ENCODE measurements at regions not wholly inside any gene's neighbourhood (a gene's known extent, or its start where the extent isn't known, plus 50 kb on each side); places are given as distances from the start of the nearest gene placed in this dataset.

DNA sequence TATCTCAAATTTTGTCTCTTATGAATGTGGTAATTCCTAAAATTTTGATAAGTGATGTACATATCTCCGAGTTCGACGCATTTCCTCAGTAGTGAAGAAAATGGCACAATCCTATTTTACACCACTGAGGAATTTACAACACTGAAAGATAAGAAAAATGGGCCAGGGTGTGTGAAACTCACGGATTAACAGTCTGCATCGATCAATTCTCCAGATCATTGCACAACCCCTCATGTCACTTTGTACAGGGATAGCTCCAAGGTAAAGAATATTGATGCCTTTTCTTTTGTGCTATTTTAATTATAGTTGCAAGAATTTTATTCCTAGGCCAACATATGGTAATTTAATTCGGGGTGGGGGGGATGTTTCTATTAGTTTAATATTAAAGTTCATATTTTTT lies 268.7 kb upstream of the VCX3A start:
- no peak for DNase-seq (ENCODE audit: low read depth)
- no peak overlapping the region for H3K4me3 ChIP-seq (ENCODE audit: low read depth, low read length)
- TF ChIP-seq, protein P1, sequence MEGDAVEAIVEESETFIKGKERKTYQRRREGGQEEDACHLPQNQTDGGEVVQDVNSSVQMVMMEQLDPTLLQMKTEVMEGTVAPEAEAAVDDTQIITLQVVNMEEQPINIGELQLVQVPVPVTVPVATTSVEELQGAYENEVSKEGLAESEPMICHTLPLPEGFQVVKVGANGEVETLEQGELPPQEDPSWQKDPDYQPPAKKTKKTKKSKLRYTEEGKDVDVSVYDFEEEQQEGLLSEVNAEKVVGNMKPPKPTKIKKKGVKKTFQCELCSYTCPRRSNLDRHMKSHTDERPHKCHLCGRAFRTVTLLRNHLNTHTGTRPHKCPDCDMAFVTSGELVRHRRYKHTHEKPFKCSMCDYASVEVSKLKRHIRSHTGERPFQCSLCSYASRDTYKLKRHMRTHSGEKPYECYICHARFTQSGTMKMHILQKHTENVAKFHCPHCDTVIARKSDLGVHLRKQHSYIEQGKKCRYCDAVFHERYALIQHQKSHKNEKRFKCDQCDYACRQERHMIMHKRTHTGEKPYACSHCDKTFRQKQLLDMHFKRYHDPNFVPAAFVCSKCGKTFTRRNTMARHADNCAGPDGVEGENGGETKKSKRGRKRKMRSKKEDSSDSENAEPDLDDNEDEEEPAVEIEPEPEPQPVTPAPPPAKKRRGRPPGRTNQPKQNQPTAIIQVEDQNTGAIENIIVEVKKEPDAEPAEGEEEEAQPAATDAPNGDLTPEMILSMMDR (IDR thresholded peaks at IDR 0.05; ENCODE audit: control insufficient read depth, extremely low read depth, insufficient read depth) = no peak

DNA sequence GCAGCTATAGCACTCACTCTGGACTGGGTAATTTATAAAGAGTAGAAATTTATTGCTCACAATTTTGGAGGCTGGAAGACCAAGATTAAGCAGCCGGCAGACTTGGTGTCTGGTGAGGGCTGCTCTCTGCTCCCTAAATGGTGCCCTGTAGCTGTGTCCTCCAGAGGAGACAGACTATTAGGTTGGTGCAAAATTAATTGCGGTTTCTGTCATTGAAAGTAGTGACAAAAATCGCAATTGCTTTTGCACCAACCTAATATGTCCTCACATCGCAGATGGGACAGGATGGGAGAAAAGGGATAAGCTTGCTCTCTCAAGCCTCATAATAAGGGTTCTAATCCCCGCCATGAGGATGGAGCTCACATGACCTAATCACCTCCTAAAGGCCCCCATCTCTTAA lies 258.1 kb upstream of the VCX3A start:
- TF ChIP-seq, protein P1 (IDR thresholded peaks at IDR 0.05; ENCODE audit: control insufficient read depth, extremely low read depth, insufficient read depth) = no peak
- no peak for DNase-seq (ENCODE audit: low read depth)
- no peak overlapping the region for H3K4me3 ChIP-seq (ENCODE audit: low read depth, low read length)

DNA sequence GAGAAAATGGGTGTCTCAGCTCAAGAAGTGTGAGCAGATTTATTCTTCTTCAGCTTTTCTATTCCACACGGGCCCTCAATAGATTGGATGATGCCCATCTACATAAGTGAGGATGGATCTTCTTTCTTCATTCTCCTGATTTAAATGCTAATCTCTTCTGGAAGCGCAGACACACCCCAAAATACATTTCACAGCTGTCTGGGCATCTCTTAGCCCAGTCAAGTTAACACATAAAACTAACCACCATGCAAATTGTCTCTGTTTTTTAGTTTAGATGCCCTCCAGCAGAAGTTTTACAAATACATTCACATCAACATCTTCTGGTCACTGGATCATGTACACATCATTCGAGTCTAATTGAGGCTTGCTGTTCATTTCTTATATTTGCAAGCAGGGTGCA lies 249.0 kb upstream of the VCX3A start:
- DNase-seq (ENCODE audit: low read depth) = no peak
- TF ChIP-seq, protein P1 (IDR thresholded peaks at IDR 0.05; ENCODE audit: control insufficient read depth, extremely low read depth, insufficient read depth) = no peak
- H3K4me3 ChIP-seq (ENCODE audit: low read depth, low read length) = no peak overlapping the region

DNA sequence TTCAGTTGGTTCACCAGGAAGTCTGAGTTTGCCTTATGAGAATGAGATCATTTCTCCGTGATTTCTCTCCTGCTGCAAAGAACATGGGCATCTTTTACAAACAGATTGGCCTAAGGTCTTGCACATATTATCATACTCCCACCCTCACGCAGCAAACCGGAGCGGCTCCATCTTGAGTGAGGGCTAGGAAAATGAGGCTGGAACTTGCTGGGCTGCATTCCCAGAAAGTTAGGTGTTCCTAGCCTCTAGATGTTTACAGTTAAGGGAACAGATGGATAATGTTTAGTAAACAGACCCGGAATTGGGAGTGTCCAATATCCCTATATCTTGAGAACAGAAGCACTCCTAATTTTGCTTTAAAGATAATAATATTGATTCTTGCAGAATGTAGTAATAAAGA lies 247.9 kb upstream of the VCX3A start:
- DNase-seq (ENCODE audit: low read depth) = no peak
- TF ChIP-seq, protein P1 (IDR thresholded peaks at IDR 0.05; ENCODE audit: control insufficient read depth, extremely low read depth, insufficient read depth) = no peak
- H3K4me3 ChIP-seq (ENCODE audit: low read depth, low read length) = no peak overlapping the region

DNA sequence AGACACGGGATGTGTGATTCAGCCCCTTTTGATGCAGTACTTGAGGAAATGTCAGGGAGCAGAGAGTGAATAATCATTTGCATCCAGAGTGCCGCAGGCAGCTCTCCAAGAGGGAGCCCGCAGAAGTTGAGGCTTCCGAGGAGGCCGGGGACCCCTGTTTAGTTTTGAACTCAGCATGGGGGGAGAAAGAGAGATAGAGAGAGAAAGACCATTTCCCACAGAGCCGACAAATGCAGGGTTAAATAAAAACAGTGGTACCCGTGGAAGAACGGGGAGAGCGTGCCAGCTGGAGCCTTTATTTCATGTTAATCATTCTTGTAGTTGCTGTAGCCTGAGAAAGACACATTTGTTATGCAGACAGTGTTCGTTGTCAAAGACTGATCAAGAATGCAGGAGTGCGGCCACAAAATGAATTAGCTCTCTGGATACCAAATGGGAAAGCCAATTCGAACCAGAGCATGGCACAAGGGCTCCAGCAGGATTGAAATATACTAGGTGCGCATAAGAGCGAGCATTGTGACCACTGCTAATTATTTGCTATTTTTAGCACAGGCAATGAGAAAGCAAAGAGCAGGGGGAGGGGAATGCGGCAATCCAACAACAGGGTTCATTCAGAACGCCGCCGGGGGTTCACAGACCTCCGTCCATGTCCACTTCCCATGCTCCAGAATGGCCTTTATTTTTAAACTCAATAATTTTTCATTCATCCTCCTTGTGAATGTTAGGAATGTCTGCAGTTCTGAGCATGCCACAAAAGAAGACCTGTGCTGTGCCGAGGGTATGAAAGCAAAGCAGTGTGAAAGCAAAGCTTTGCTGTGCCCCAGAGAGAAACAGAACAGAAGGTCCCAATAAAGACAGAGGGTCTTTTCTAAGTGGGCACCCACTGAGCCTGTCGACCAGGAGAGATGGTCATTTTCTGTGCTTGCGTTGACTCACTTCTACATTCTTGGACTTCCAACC lies 243.9 kb upstream of the VCX3A start:
- H3K4me3 ChIP-seq (ENCODE audit: low read depth, low read length) = no peak overlapping the region
- DNase-seq (ENCODE audit: low read depth) = no peak
- TF ChIP-seq, protein P1 (IDR thresholded peaks at IDR 0.05; ENCODE audit: control insufficient read depth, extremely low read depth, insufficient read depth) = no peak

DNA sequence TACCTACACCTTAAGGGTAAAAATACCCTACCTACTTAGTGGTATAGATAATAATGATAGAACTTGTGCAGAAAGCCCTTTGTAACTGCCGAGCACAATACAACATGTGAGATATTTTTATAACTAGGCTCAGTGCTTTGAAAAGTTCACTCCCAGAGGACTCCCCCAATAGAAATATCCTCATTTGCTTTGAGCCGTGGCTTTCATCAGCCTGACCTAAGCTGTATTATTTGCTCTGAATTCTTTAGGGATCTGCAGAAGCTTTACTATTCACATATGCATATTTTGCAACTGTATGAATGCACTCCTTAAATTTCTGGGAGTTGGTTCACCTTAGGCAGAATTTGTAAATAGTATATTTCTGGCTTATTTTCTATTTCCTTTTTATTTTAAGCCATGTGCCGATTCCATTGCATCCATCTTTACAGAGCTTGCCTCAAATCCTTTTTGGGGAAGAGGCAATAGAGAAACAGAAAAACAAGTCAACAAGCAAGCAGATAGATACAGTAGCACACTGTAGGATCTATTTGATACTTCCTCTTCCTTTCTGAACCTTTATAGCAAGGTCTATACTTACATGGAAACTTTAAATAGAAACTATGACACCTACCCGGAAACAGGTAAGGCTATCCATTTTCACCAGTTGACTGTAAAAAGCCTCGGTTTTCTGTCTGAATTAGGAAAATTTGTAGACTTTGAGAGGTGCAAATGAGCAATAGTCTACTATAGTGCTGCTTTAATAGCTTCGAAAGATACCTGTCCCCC lies 242.5 kb upstream of the VCX3A start:
- DNase-seq (ENCODE audit: low read depth) = no peak
- TF ChIP-seq, protein P1 (IDR thresholded peaks at IDR 0.05; ENCODE audit: control insufficient read depth, extremely low read depth, insufficient read depth) = no peak
- H3K4me3 ChIP-seq (ENCODE audit: low read depth, low read length) = no peak overlapping the region

Measured in LNCaP clone FGC (cell line).